IMR-90 (cell line): ENCODE measurements at regions not wholly inside any gene's neighbourhood (a gene's known extent, or its start where the extent isn't known, plus 50 kb on each side); places are given as distances from the start of the nearest gene placed in this dataset.

Experiments
- ATAC-seq: fragments of 200-7000 bp; cut with Tn5 transposase; 2 replicates; pipeline ENCODE4 v1.9.1; 2020; ENCODE audit warnings: low read depth, mild to moderate bottlenecking, moderate library complexity
- BruUV-seq: library from RNA; stranded (reverse); fragments of 400-500 nt; replicated peaks from 2 replicates; lab custom pipeline; 2021; lab: Mats Ljungman, UMichigan
- CTCF ChIA-PET: fragments of 300-600 bp; formaldehyde crosslinking; extraction: SDS; loops from one replicate; lab custom pipeline; 2021; ENCODE audit warnings: antibody characterized with exemption; lab: Yijun Ruan, JAX
- POLR2A ChIA-PET: fragments of 300-600 bp; sonication (Branson Sonifier 250); formaldehyde crosslinking; loops from one replicate; lab custom pipeline; 2022; ENCODE audit warnings: antibody characterized with exemption; ENCODE audit not compliant: unreplicated experiment; lab: Charles Lee
- DNase-seq: peaks from one replicate; pipeline ENCODE4 v3.0.0; 2013
- H2AFZ ChIP-seq: replicated peaks from 2 replicates; pipeline ENCODE3; 2013; ENCODE audit warnings: low read length, mild to moderate bottlenecking; ENCODE audit not compliant: poor library complexity
- H2AK5ac ChIP-seq: 2 replicates; pipeline ENCODE4 v1.6.1; 2013; ENCODE audit warnings: low read depth, low read length, inconsistent platforms
- H2AK9ac ChIP-seq: replicated peaks from 2 replicates; pipeline ENCODE3; 2013; ENCODE audit warnings: mild to moderate bottlenecking, low read depth, low read length, moderate library complexity; ENCODE audit not compliant: poor library complexity
- H2BK120ac ChIP-seq: 2 replicates; pipeline ENCODE4 v1.6.1; 2013; ENCODE audit warnings: low read depth, low read length, inconsistent platforms
- H2BK15ac ChIP-seq: 3 replicates; pipeline ENCODE4 v1.6.1; 2013; ENCODE audit warnings: low read depth, low read length, inconsistent platforms
- H2BK20ac ChIP-seq: 2 replicates; pipeline ENCODE4 v1.6.1; 2013; ENCODE audit warnings: low read depth, mild to moderate bottlenecking, inconsistent platforms, low read length, moderate library complexity
- H2BK5ac ChIP-seq: 2 replicates; pipeline ENCODE4 v1.6.1; 2013; ENCODE audit warnings: mild to moderate bottlenecking, low read depth, low read length, inconsistent platforms; ENCODE audit not compliant: poor library complexity, severe bottlenecking
- H3K14ac ChIP-seq: replicated peaks from 2 replicates; pipeline ENCODE4 v1.6.1; 2013; ENCODE audit warnings: low read depth, low read length, inconsistent platforms
- H3K18ac ChIP-seq: 2 replicates; pipeline ENCODE4 v1.6.1; 2013; ENCODE audit warnings: low read depth, low read length, control low read depth
- H3K23ac ChIP-seq: 2 replicates; pipeline ENCODE4 v1.6.1; 2013; ENCODE audit warnings: low read depth, low read length, inconsistent platforms
- H3K27ac ChIP-seq: 2 replicates; pipeline ENCODE4 v1.5.1; 2013; ENCODE audit warnings: mild to moderate bottlenecking, control low read depth, low read length; ENCODE audit not compliant: insufficient read depth
- H3K27me3 ChIP-seq: 2 replicates; pipeline ENCODE4 v1.6.1; 2013; ENCODE audit warnings: low read length; ENCODE audit not compliant: control insufficient read depth, insufficient read depth
- H3K36me3 ChIP-seq: 2 replicates; pipeline ENCODE4 v1.6.1; 2013; ENCODE audit warnings: low read length, mixed read lengths; ENCODE audit not compliant: control insufficient read depth, insufficient read depth
- H3K4ac ChIP-seq: 2 replicates; pipeline ENCODE4 v1.6.1; 2013; ENCODE audit warnings: low read depth, low read length, inconsistent platforms
- H3K4me1 ChIP-seq: 2 replicates; pipeline ENCODE4 v1.6.1; 2013; ENCODE audit warnings: low read length, mixed read lengths; ENCODE audit not compliant: control insufficient read depth, insufficient read depth
- H3K4me2 ChIP-seq: 2 replicates; pipeline ENCODE4 v1.6.1; 2013; ENCODE audit warnings: low read depth, mild to moderate bottlenecking, control low read depth, low read length, moderate library complexity
- H3K4me3 ChIP-seq: 2 replicates; pipeline ENCODE4 v1.5.1; 2013; ENCODE audit warnings: low read depth, mild to moderate bottlenecking, control low read depth, low read length, moderate library complexity; ENCODE audit not compliant: insufficient read depth
- H3K56ac ChIP-seq: 2 replicates; pipeline ENCODE4 v1.6.1; 2013; ENCODE audit warnings: low read length, inconsistent platforms; ENCODE audit not compliant: insufficient read depth; ENCODE audit errors: extremely low read depth
- H3K79me1 ChIP-seq, 2 experiments: 2 replicates each; pipeline ENCODE4 v1.6.1; 2013; ENCODE audit warnings: low read length in 2 of 2, inconsistent platforms in 1 of 2, low read depth in 1 of 2
- H3K9ac ChIP-seq: 2 replicates; pipeline ENCODE4 v1.6.1; 2013; ENCODE audit warnings: low read depth, low read length, control low read depth
- H3K9me1 ChIP-seq: 2 replicates; pipeline ENCODE4 v1.6.1; 2013; ENCODE audit warnings: low read length, inconsistent platforms; ENCODE audit not compliant: insufficient read depth
- H3K9me3 ChIP-seq: 2 replicates; pipeline ENCODE4 v1.6.1; 2013; ENCODE audit warnings: low read length; ENCODE audit not compliant: control insufficient read depth, insufficient read depth
- H4K20me1 ChIP-seq: 2 replicates; pipeline ENCODE4 v1.6.1; 2013; ENCODE audit warnings: low read length, inconsistent platforms; ENCODE audit not compliant: insufficient read depth
- H4K5ac ChIP-seq: 2 replicates; pipeline ENCODE4 v1.6.1; 2013; ENCODE audit warnings: mild to moderate bottlenecking, low read depth, low read length, control low read depth
- H4K8ac ChIP-seq, 2 experiments: 2 replicates each; pipeline ENCODE4 v1.6.1; 2013; ENCODE audit warnings: low read depth in 2 of 2, low read length in 2 of 2, control low read depth in 1 of 2, inconsistent platforms in 1 of 2
- H4K91ac ChIP-seq: 2 replicates; pipeline ENCODE4 v1.6.1; 2013; ENCODE audit warnings: low read depth, low read length, inconsistent platforms; ENCODE audit not compliant: insufficient read depth
- CHD1 ChIP-seq: IDR thresholded peaks from 2 replicates; pipeline ENCODE4 v1.6.1; 2012; ENCODE audit warnings: low read depth, low read length, improper control_type of control experiment
- CTCF ChIP-seq: conservative IDR thresholded peaks from 2 replicates; pipeline ENCODE4 v1.5.1; 2012; ENCODE audit warnings: mild to moderate bottlenecking, low read depth, low read length, improper control_type of control experiment
- SMC3 ChIP-seq: fragments of 150-350 bp; IDR thresholded peaks from 2 replicates; pipeline ENCODE4 v1.6.1; 2016; ENCODE audit warnings: low read depth, mild to moderate bottlenecking, antibody characterized with exemption, low read length, moderate library complexity
- WGBS, 2 experiments: methylation state at CpG; one replicate each; pipeline versions ENCODE4 v1.1.5 to v1.1.7; 2013; ENCODE audit warnings: missing lambda C conversion rate in 2 of 2; ENCODE audit not compliant: insufficient read length in 1 of 2; ENCODE audit errors: extremely low coverage in 2 of 2; 5-methylcytosine and 5-hydroxymethylcytosine counted together
- dilution Hi-C: fragments of 300-500 bp; cut with HindIII; formaldehyde crosslinking; loops from one replicate; pipeline ENCODE4 v1.14.3; 2018; ENCODE audit warnings: low sequenced_read_pairs; ENCODE audit not compliant: unreplicated experiment
- in situ Hi-C: fragments of 300-500 bp; cut with MboI; formaldehyde crosslinking; loops from 3 replicates; pipeline ENCODE4 v1.14.3; 2019; ENCODE audit warnings: low sequenced_read_pairs, inconsistent platforms, mixed read lengths
- intact Hi-C: fragments of 100-400 bp; cut with micrococcal nuclease; formaldehyde crosslinking; loops from 2 replicates; pipeline ENCODE4 v1.10.0; 2022

DNA sequence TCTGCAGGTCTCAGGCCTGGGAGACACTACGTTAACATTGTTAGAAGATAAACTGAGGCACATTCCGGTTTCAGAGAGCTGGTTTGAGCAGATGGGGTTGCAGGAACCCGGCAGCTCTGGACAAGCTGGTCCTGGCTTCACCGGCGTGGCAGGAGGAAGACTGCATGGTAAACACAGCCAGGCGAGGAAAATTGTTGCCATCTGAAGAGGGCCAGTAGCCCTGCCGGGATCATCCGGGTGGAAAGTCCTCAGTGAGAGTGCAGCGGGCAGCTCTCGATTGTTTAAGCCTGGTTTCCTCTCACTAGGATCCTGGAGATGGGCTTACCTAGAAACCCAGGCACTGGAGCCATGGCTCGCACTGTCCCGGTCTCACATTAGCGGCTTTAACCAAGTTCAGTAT, 226.9 kb downstream of the IRX2 start:
- H3K9ac ChIP-seq = no peak overlapping the region
- DNase-seq = no peak
- in situ Hi-C loops = no loop called here

More for the DNA sequence above, 226.9 kb downstream of the IRX2 start:
- H2AFZ ChIP-seq = no peak overlapping the region
- H2AK5ac ChIP-seq = no peak overlapping the region
- no peak overlapping the region for H3K27ac ChIP-seq
- no peak for TF ChIP-seq CTCF
- no peak for TF ChIP-seq CHD1
- TF ChIP-seq SMC3 = no peak
- H3K36me3 ChIP-seq = no peaks in the 10 kb centered on the region
- 72% methylated on average over 13 of the region's 13 CpGs; no CpG with 5 or more reads in 1 of the 2 experiments for WGBS, 2 experiments
- ATAC-seq = no peak
- no peak overlapping the region for H3K18ac ChIP-seq
- no peaks in the 10 kb centered on the region for H3K27me3 ChIP-seq
- H3K4ac ChIP-seq = no peak overlapping the region
- ChIA-PET CTCF (no interaction called here), POLR2A (no interaction called here)
- no peak overlapping the region for H4K91ac ChIP-seq
- H2BK120ac ChIP-seq = no peak overlapping the region
- H2BK5ac ChIP-seq = no peak overlapping the region
- H4K5ac ChIP-seq = no peak overlapping the region
- H4K8ac ChIP-seq = no peak overlapping the region
- intact Hi-C loops (no loop called here), dilution Hi-C loops (no loop called here)
- no peaks in the 10 kb centered on the region for H4K20me1 ChIP-seq
- no peak overlapping the region for H3K4me2 ChIP-seq
- no peak overlapping the region for H3K14ac ChIP-seq
- H2BK20ac ChIP-seq = no peak overlapping the region
- H3K23ac ChIP-seq = no peak overlapping the region
- H2BK15ac ChIP-seq = no peak overlapping the region
- peaks cover 33% of the 10 kb centered on the region for H3K9me3 ChIP-seq
- no peak overlapping the region for H3K56ac ChIP-seq
- H3K4me1 ChIP-seq = no peaks in the 10 kb centered on the region
- no peak overlapping the region for H3K4me3 ChIP-seq
- H3K9me1 ChIP-seq = no peaks in the 10 kb centered on the region
- BruUV-seq = no TSS peak
- no peak overlapping the region for H2AK9ac ChIP-seq
- no peaks in the 10 kb centered on the region for H3K79me1 ChIP-seq
